Mesendoderm (in vitro differentiated cells): ENCODE measurements at regions not wholly inside any gene's neighbourhood (a gene's known extent, or its start where the extent isn't known, plus 50 kb on each side); places are given as distances from the start of the nearest gene placed in this dataset.

Experiments
- DNase-seq: peaks from one replicate; pipeline ENCODE4 v3.0.0; 2013
- H2AK5ac ChIP-seq: 2 replicates; pipeline ENCODE4 v1.6.1; 2013; ENCODE audit warnings: low read length, inconsistent platforms
- H2BK120ac ChIP-seq: 2 replicates; pipeline ENCODE4 v1.6.1; 2013; ENCODE audit warnings: low read depth, mild to moderate bottlenecking, low read length, moderate library complexity, mixed read lengths
- H2BK15ac ChIP-seq: replicated peaks from 2 replicates; pipeline ENCODE4 v1.6.1; 2013; ENCODE audit warnings: low read depth, mild to moderate bottlenecking, moderate library complexity
- H2BK5ac ChIP-seq: 2 replicates; pipeline ENCODE4 v1.6.1; 2013; ENCODE audit warnings: low read length, inconsistent platforms
- H3K18ac ChIP-seq: 2 replicates; pipeline ENCODE4 v1.6.1; 2013; ENCODE audit warnings: mild to moderate bottlenecking, low read length, mixed read lengths
- H3K23ac ChIP-seq: one replicate; pipeline ENCODE4 v1.6.1; 2013; ENCODE audit warnings: low read length
- H3K27ac ChIP-seq: 2 replicates; pipeline ENCODE4 v1.5.1; 2013; ENCODE audit warnings: low read depth, mild to moderate bottlenecking, inconsistent platforms, low read length, moderate library complexity
- H3K27me3 ChIP-seq: 2 replicates; pipeline ENCODE4 v1.6.1; 2013; ENCODE audit warnings: low read length, control low read depth, mild to moderate bottlenecking, inconsistent platforms; ENCODE audit not compliant: insufficient read depth, poor library complexity
- H3K36me3 ChIP-seq: 2 replicates; pipeline ENCODE4 v1.6.1; 2013; ENCODE audit warnings: low read length, inconsistent platforms; ENCODE audit not compliant: control insufficient read depth, insufficient read depth
- H3K4ac ChIP-seq: one replicate; pipeline ENCODE4 v1.6.1; 2013; ENCODE audit warnings: low read depth, mild to moderate bottlenecking, low read length, moderate library complexity
- H3K4me1 ChIP-seq: 2 replicates; pipeline ENCODE4 v1.6.1; 2013; ENCODE audit warnings: low read depth, low read length, inconsistent platforms; ENCODE audit not compliant: control insufficient read depth
- H3K4me2 ChIP-seq: 2 replicates; pipeline ENCODE4 v1.6.1; 2013; ENCODE audit warnings: low read length
- H3K4me3 ChIP-seq: 2 replicates; pipeline ENCODE4 v1.5.1; 2013; ENCODE audit warnings: mild to moderate bottlenecking, low read length
- H3K56ac ChIP-seq: one replicate; pipeline ENCODE4 v1.6.1; 2013; ENCODE audit warnings: low read length
- H3K79me1 ChIP-seq: 2 replicates; pipeline ENCODE4 v1.6.1; 2013; ENCODE audit warnings: low read length, inconsistent platforms
- H3K79me2 ChIP-seq: 2 replicates; pipeline ENCODE4 v1.6.1; 2013; ENCODE audit warnings: mild to moderate bottlenecking, low read length; ENCODE audit not compliant: control insufficient read depth, insufficient read depth
- H3K9ac ChIP-seq: 2 replicates; pipeline ENCODE4 v1.6.1; 2013; ENCODE audit warnings: low read length, inconsistent platforms
- H4K5ac ChIP-seq: one replicate; pipeline ENCODE4 v1.6.1; 2013; ENCODE audit warnings: low read length
- H4K8ac ChIP-seq: one replicate; pipeline ENCODE4 v1.6.1; 2013; ENCODE audit warnings: low read depth, mild to moderate bottlenecking, control low read depth, low read length, moderate library complexity
- WGBS: extraction: QIAGEN DNeasy Blood & Tissue Kit; methylation state at CpG from one replicate; pipeline ENCODE4 v1.1.7; 2013; ENCODE audit warnings: low lambda C conversion rate, missing lambda C conversion rate; ENCODE audit not compliant: insufficient coverage; ENCODE audit errors: extremely low coverage; 5-methylcytosine and 5-hydroxymethylcytosine counted together

DNA sequence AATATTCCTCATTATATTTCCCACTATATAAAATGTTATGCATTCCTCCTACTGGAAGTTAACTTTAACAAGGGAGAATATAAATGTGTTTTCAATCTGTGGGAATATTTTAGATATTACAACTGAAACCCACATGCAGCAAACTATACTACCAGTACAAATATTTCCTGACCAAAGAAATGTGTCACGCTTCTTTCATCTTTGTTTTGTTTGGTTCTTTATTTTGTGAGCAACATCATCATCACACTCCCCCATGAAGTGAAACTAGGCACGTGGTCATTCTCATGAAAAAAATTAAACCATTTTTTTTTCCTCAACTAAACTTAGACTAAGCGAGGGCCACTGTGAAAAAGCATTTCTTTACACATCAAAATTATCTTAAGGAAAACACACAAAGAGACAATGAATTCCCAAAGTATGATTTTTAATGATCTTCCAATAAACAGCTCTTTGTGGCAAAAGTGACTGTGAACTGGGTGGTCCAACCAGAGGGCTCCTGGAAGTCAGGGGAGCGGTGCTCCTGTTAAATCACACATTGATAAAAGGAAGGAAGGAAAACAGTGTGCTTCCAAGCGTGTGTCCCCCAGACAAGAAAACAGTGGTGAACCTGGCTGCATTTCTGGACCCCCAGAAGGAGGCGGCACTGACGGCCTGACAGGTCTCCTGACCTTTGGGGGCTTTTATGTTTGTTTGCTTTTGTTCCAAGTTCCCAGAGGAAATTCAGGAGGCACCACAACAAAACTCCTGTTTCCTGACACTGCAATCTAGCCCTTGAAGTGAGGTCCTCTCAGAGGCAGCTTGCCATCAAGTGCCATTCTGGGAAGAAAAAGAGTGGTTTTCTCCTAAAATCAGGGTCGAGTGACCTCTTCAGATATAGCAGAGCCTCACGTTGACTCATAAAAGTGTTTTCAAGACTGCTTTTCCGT, 166.8 kb upstream of the FOXQ1 start:
- no CpG with 5 or more reads among the region's 10 CpGs for WGBS
- DNase-seq = no peak
- H3K27ac ChIP-seq = no peak overlapping the region

DNA sequence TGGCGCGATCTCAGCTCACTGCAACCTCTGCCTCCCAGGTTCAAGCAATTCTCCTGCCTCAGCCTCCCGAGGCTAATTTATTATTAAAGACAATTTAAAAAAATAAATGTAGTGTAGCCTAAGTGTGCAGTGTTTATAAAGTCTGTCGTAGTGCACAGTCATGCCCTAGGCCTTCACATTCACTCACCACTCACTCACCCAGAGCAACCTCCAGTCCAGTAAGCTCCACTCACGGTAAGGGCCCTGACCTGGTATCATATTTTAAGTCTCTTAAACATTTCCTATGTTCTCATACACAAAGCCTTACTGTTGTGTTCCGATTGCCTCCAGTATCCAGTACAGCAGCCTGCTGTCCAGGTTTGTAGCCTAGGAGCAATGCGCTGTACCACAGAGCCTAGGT, 168.2 kb upstream of the FOXQ1 start:
- Histone ChIP-seq H2BK15ac (no peak overlapping the region), H3K27ac (no peak overlapping the region)

More for the DNA sequence above, 166.8 kb upstream of the FOXQ1 start:
- no peak overlapping the region for H3K4me2 ChIP-seq
- H2BK15ac ChIP-seq = no peak overlapping the region
- H3K4me3 ChIP-seq = no peak overlapping the region
- no peak overlapping the region for H4K8ac ChIP-seq
- H3K79me1 ChIP-seq = no peaks in the 10 kb centered on the region
- no peak overlapping the region for H3K56ac ChIP-seq
- H3K27me3 ChIP-seq = no peaks in the 10 kb centered on the region
- H2AK5ac ChIP-seq = no peak overlapping the region
- H3K23ac ChIP-seq = no peak overlapping the region
- H3K4ac ChIP-seq = no peak overlapping the region
- H2BK120ac ChIP-seq = no peak overlapping the region
- no peaks in the 10 kb centered on the region for H3K4me1 ChIP-seq
- no peak overlapping the region for H3K18ac ChIP-seq
- H3K9ac ChIP-seq = no peak overlapping the region
- no peaks in the 10 kb centered on the region for H3K79me2 ChIP-seq
- no peaks in the 10 kb centered on the region for H3K36me3 ChIP-seq
- H4K5ac ChIP-seq = no peak overlapping the region
- H2BK5ac ChIP-seq = no peak overlapping the region

GRCh38 chr6:1139155-1139890, 172.6 kb upstream of the FOXQ1 start:
- DNase-seq = no peak
- Histone ChIP-seq H4K8ac (no peak overlapping the region), H3K56ac (no peak overlapping the region), H3K18ac (no peak overlapping the region), H3K79me2 (no peaks in the 10 kb centered on the region), H3K79me1 (no peaks in the 10 kb centered on the region), H3K23ac (no peak overlapping the region), H2BK5ac (no peak overlapping the region), H2BK120ac (no peak overlapping the region), H3K4ac (no peak overlapping the region), H2AK5ac (no peak overlapping the region), H4K5ac (no peak overlapping the region), H3K9ac (no peak overlapping the region), H3K36me3 (no peaks in the 10 kb centered on the region), H3K4me3 (no peak overlapping the region), H3K4me2 (no peak overlapping the region), H3K27ac (no peak overlapping the region), H3K4me1 (no peaks in the 10 kb centered on the region), H2BK15ac (no peak overlapping the region), H3K27me3 (no peaks in the 10 kb centered on the region)
- WGBS = no CpG with 5 or more reads among the region's 4 CpGs

More for the DNA sequence above, 168.2 kb upstream of the FOXQ1 start:
- Histone ChIP-seq H2AK5ac (no peak overlapping the region), H3K36me3 (no peaks in the 10 kb centered on the region), H3K4me1 (no peaks in the 10 kb centered on the region), H3K18ac (no peak overlapping the region), H2BK5ac (no peak overlapping the region), H3K27me3 (no peaks in the 10 kb centered on the region), H3K9ac (no peak overlapping the region), H3K79me2 (no peaks in the 10 kb centered on the region), H3K4me3 (no peak overlapping the region), H3K4ac (no peak overlapping the region), H3K4me2 (no peak overlapping the region), H3K56ac (no peak overlapping the region), H2BK120ac (no peak overlapping the region), H4K8ac (no peak overlapping the region), H3K79me1 (no peaks in the 10 kb centered on the region), H4K5ac (no peak overlapping the region), H3K23ac (no peak overlapping the region)
- no CpG with 5 or more reads among the region's 7 CpGs for WGBS
- no peak for DNase-seq

- Histone ChIP-seq H3K27ac (no peak overlapping the region), H3K79me1 (no peaks in the 10 kb centered on the region), H2BK5ac (no peak overlapping the region), H3K4ac (no peak overlapping the region), H4K8ac (no peak overlapping the region), H3K56ac (no peak overlapping the region), H2AK5ac (no peak overlapping the region), H3K79me2 (no peaks in the 10 kb centered on the region), H2BK15ac (no peak overlapping the region), H2BK120ac (no peak overlapping the region), H3K4me2 (no peak overlapping the region), H3K23ac (no peak overlapping the region), H3K4me1 (no peaks in the 10 kb centered on the region), H4K5ac (no peak overlapping the region), H3K9ac (no peak overlapping the region), H3K4me3 (no peak overlapping the region), H3K18ac (no peak overlapping the region), H3K27me3 (no peaks in the 10 kb centered on the region), H3K36me3 (no peaks in the 10 kb centered on the region)
- DNase-seq = no peak
- no CpG with 5 or more reads among the region's 6 CpGs for WGBS
Measured at GRCh38 chr6:1137849-1138248, 174.0 kb upstream of the FOXQ1 start.

DNA sequence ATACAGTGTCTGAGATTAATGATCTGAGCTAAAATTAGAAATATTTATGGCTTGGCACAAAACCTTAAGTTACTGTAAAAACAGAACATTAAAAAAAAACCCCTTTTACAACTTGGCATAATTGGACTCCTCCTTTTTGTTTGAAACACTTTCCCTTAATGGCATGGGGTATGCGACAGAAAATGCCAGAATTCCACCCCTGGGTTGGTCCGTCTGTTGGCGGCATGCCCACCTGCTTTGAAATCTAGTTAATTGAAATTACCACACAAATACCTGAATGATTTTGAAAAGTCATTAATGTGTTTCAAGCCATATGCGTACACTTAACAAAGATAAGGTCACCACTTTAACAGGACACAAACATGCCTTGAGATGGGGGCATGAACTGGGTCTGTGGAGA, 175.1 kb upstream of the FOXQ1 start:
- H2AK5ac ChIP-seq = no peak overlapping the region
- H3K4me1 ChIP-seq = no peaks in the 10 kb centered on the region
- no peak overlapping the region for H3K4ac ChIP-seq
- H3K23ac ChIP-seq = no peak overlapping the region
- DNase-seq = no peak
- no peaks in the 10 kb centered on the region for H3K79me1 ChIP-seq
- no peak overlapping the region for H3K56ac ChIP-seq
- no peak overlapping the region for H3K4me3 ChIP-seq
- H4K5ac ChIP-seq = no peak overlapping the region
- H3K18ac ChIP-seq = no peak overlapping the region
- WGBS = no CpG with 5 or more reads among the region's 4 CpGs
- H3K79me2 ChIP-seq = no peaks in the 10 kb centered on the region
- no peak overlapping the region for H3K4me2 ChIP-seq
- H4K8ac ChIP-seq = no peak overlapping the region
- no peak overlapping the region for H2BK5ac ChIP-seq
- no peak overlapping the region for H2BK120ac ChIP-seq
- no peak overlapping the region for H3K27ac ChIP-seq
- H3K27me3 ChIP-seq = no peaks in the 10 kb centered on the region
- no peaks in the 10 kb centered on the region for H3K36me3 ChIP-seq
- H2BK15ac ChIP-seq = no peak overlapping the region
- no peak overlapping the region for H3K9ac ChIP-seq
